GM19238 (cell line): ENCODE measurements at regions not wholly inside any gene's neighbourhood (a gene's known extent, or its start where the extent isn't known, plus 50 kb on each side); places are given as distances from the start of the nearest gene placed in this dataset.

Source experiments
- DNase-seq: peaks from one replicate; pipeline ENCODE4 v3.0.0; 2011; ENCODE audit warnings: low spot score; ENCODE audit not compliant: insufficient read length

DNA sequence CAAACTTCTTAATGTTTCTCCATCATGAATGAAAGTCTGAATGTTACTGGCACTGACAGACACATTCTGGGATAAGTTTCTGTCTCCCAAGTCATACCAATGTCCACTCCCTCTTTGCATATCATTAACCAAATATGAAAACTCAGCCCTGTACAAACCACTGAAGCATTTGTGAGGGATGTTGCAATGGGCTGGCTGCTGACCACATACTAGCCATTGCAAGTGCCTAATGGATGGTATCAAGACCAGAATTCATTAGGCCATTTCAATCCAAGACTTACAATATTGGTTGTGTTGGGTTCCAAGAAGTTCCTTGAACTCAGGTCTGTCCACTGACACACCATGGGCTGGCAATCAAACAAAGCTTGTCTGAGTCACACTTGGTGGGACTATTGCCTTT is 73.8 kb downstream of the CBLN2 start:
- DNase-seq, result no peak

DNA sequence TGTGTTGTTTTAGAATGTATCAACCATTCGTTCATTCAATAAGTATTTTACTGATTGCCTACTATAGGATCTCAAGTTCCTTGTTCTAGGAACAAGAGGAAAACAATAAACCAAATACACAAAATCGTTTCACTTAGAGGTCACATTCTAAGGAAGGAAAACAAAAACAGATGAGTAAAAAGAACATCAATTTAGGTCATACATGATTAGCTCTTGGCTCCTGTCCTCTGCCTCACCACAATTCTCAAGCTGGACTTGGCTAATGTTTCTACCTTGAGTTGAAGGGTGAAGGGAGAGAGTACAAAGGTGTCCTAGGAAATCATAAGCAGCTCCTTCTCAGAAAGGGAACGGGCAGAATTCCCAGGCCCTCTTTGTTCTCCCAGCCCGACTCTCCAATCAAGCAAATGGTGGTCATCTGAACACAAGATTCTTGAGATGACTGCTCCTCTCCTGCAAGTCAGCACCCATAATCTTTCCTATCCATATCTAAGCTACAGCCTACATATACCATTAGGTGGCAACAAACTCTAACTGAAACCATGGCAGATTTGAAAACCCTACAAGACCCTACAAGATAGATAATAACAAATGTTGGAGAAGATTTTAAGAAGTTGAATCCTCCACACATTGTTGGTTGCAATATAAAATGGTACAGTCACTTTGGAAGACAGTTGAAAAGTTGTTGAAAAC is 76.0 kb downstream of the CBLN2 start:
- no peak for DNase-seq

DNA sequence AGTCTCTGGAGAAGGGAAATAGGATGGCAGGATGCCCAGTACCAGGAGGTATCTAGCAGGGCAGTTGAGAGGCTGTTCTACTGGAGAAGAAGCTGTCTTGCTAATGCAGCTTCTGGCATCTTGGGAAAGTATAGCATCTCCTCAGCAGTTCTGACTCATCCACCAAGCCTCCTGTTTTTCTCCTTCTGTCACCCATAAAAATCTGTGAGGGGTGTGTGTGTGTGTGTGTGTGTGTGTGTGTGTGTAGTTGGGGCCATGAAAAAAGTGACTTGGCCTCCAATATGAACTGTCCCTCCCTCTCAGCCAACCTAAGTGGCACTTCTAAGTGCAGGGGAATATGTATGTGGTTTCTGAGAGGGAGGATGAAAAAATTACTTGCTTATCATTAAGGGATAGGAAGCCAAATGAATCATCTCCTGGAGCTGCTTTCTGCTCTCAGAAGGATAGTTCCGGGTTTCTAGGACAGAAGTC is 83.9 kb downstream of the CBLN2 start:
- DNase-seq, result no peak

DNA sequence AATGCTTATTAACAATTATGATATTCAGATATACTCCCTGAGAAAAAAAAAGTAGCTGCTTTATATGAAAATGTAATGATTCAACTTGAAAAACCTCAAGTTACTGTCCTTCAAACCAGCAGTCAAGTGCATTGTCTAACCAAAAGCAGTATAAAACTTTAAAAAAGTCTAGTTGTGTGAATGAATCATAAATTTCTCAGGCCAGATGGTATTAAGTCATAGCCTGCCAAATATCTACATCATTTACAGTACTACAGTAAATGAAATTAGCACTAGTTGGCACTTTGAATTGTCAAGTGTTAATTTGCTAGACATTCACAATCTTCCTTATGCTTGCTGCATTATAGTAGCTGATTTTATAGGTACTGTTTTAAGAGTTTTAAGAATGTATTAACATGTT is 85.9 kb downstream of the CBLN2 start:
- DNase-seq, result no peak

DNA sequence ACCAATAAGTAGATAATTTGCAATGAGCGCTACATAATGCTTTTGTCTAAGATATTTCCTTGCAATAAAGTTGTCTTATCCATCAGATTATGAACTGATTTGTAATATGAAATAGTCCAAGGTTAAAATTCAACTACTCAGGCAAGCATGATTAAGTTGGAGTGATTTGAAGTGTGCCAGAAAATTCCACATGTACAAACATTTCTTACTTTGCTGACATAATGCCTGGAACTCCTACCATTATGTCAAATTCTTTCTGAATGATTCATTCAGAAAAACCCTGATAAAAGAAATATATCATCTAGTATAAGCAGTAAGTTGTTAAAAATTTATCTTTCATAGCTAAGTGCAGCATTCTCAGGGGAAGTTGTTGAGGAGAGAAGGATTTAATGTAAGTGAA is 87.3 kb downstream of the CBLN2 start:
- DNase-seq, result no peak

DNA sequence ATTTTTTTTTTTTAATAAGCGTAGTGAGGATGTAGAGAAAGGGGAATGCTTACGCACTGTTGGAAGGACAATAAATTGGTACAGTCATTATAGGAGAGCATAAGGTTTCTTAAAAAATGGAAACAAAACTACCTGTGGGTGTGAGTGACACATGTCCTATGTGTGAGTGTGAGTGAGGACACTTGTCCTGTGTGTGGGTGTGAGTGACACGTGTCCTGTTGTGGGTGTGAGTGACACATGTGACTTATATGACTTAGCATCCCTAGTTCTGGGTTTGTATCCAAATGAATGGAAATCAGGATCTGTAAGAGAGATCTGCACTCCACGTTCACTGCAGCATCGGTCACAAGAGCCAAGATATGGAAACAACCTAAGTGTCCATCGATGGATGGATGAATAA is 91.8 kb downstream of the CBLN2 start:
- no peak for DNase-seq

DNA sequence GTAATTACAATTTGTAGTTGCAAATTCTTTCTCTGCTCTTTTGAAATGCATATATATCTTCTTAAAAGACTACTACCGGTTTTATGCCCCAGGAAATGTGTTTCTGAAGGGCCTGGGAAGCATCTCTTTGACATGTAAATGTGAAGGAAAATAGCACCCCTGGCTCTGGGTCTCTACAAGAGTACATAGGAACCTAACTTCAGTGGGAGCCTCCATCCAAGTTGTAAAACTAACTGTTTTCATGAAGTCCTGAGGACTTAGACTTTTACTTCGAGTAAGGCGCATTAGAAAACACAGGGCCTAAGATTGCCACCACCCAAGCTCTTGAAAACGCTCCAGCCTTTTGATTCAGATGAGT is 99.4 kb downstream of the CBLN2 start:
- no peak for DNase-seq

DNA sequence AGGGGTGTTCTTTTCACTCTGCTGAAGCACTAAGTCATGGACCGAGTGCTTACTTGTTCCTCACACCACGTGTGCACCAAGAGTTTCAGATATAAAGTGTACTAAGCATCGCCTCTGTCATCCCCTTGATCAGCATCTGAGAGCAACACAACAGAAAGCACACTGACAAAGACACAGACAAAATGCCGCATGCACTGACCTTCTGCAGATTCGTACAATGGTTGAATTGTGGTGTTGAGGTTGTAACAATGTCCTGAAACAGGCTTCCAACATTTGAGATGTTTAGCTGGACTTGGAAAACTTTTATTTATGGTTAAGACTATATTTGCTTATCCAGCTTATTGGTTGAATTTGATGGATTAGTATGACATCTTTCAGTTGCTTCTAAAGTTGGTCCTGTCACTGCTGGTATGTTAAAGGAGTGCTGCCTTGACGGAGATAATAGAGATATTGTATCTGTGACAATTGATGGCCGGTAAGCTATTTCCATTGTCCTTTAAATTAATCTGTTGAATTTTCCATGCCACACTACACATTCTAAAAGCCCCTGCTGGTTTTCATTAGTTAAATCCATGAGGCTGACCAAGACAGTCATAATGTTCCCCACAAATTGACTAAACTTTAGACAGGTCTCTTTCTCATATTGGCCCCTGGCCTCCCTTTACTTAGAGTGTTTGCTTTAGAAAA is 99.9 kb downstream of the CBLN2 start:
- DNase-seq, result no peak

DNA sequence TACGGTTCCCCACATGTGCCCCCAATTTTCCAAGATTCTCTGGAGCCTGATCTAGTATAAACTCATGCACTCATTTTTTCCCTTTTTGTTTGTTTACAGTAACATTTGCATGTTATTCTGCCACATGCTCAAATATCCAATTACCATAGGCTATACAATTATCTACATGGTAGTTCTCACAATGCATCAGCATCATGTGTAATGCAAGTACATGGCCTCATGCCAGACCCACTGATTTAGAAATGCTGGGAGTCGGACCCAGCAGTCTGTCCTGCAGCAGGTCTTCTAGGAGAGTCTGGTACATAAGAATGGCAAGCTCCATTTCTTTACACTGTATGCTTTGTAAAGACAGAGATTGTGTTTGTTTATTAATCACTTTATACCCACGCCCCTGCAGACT is 107.7 kb downstream of the CBLN2 start:
- DNase-seq, result no peak

DNA sequence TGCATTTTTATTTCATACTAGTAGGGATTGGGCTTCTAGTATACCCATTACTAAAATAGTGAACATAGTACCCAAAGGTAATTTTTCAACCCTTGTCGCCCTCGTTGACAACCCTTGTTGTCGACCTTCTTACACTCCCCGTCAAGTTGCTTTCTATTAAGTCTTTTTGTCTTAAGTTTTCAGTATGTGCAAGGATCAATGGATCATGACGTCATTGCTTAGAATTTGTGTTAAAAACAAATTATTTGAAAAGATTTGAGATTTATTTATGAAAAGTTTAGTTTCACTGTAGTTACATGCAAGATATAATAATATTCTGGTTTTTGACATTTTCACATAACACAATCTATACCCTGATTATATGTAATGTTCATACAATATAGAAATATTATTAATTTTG is 110.4 kb downstream of the CBLN2 start:
- DNase-seq, result no peak

DNA sequence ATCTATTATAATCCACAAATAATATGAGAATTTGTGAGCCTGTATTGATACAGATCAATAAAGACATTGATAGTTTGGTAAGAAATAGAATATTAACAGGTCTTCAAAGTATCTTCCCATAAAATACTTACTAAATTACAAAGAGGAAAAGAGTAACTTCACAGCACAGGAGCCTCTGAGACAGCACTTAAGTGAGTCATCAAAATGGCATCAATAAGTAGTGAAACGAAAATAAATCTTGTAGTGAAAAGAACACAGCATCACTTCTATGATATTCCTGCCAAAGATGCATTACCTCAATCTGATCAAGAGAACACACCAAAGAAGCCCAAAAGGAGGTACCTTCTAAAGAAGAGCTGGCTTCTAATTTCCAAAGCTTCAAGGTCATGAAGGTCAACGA is 116.4 kb downstream of the CBLN2 start:
- no peak for DNase-seq

DNA sequence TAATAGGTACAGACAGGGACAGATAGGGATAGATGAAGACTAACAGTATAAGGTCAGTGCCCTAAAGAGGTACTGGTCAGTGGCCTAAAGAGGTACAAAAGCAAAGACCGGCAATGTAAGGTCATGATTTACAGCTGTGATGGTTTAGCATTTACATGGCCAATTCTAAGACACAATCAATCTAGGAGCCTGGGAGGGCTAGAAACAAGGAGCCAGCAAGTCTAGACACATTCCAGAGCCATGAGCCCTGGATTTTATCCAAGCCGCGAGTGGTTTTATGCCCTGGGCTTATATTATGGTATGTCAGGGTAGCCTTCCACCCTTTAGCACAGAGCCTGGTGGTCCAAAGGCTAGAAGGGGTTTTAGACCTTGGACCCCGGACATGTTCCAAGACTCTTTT is 124.2 kb downstream of the CBLN2 start:
- DNase-seq, result no peak

DNA sequence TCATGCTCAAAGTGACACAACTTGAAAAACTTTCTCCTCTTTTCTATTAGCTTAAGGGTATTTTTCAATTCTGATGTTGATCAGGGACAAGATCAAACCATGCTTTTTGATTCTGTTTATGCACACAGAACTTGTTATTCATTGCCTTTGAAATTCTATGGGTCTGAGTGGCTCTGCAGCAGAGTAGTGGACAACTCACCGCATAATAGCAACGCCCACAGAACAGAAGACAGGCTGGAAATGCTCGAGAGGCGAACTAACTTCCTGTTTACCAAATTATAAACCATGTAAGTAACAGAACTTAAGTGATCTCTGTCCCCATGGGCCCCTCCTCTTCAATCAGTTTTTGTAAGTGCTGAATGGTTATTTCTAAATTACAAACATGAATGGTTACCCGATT is 131.2 kb downstream of the CBLN2 start:
- no peak for DNase-seq

DNA sequence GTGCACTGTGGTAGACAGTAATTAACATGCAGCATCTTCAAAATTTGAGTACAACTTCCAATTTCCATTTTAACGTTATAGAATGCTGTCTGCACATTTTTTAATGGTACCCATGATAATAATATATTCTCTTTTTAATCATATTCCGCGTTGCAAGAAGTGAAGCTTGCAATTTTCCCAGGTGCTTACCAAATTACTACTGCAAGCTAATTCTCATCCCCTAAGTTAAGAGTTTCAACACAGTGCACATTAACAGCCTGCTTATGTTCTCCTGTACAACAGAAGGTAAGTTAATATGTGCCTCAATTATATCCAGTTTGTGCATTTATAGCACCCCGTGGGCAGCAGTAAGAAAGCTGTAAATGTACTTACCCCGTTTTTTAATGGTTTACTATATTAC is 132.9 kb downstream of the CBLN2 start:
- DNase-seq, result no peak

DNA sequence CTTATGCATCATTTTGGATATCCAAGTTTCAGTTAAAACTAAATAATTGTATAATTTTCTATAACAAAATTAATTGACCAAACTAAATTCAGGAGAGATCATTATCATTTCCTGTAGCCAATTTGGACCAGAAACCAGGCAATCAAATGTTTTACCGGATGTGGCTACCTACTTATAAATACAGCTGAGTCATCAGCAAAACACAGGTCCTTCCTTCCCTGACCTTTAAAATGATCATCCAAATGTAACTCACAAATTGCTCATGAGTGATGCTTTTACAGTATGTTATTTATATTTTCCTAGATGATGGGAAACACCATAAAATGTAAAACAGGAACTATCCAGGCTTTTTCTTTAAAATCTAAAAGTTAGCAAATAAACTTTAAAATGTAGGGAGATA is 133.7 kb downstream of the CBLN2 start:
- DNase-seq, result no peak

DNA sequence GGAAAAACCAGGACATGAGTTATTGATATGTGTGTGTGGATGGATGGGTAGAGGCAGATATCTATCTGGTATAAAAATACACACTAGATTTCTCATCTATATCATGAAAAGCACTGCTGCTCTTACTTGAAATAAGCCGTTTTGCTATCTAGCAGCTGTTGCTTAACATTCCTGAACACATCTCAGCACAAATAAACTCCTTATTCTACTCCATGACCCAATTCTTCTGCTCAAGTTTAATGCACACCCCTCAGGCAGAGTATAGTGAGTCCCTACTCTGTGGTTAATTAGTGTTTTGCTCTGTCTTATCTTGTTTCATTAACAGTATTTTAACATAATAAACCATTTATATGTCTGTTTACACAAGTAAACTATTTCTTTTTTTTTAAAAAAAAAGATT is 134.2 kb downstream of the CBLN2 start:
- no peak for DNase-seq

DNA sequence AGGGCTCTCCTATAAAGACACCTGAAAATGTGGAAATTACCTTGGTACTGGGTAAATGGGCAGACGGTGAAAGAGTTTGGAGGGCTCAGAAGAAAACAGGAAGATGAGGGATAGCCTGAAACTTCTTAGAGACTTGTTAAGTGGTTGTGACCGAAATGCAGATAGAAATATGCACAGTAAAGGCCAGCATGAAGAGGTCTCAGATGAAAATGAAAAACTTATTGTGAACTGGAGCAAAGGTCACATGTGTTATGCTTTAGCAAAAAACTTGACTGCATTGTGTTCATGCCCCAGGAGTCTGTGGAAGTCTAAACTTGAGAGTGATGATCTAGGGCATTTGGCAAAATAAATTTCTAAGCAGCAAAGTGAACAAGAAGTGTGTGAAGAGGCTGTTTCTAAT is 137.1 kb downstream of the CBLN2 start:
- DNase-seq, result no peak

DNA sequence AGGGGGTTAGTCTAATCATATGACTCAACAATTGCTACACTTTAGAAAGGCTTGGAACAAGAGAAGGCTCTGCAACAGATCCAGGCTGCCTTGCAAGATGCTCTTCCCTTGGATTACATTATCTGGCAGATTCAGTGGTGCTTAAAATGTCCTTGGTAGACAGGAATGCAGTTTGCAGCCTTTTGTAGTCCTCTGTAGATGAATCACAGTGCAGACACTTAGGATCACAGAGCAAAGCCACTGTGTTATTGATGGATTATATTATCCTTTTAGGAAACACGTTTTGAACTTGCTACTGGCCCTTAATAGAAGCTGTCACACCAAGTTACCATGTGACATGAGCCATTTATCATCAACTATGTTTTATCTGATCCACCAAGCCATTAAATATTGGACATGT is 152.2 kb downstream of the CBLN2 start:
- no peak for DNase-seq

DNA sequence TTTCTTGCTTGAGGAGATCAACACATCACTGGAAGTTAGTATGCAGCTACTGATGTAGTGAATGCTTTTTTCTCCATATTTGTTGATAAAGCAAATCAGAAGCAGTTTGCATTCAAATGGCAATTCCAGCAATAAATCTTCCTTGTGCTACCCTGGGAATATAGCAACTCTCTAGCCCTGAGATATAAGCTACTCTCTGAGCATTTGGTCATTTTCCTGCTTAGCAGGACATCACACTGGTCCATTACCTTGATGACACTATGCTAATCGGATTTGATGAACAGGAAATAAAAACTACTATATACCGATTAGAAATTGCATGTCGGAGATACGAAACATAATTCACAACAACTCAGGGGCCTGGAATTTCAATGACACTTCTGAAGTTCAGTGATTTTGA is 152.7 kb downstream of the CBLN2 start:
- no peak for DNase-seq

DNA sequence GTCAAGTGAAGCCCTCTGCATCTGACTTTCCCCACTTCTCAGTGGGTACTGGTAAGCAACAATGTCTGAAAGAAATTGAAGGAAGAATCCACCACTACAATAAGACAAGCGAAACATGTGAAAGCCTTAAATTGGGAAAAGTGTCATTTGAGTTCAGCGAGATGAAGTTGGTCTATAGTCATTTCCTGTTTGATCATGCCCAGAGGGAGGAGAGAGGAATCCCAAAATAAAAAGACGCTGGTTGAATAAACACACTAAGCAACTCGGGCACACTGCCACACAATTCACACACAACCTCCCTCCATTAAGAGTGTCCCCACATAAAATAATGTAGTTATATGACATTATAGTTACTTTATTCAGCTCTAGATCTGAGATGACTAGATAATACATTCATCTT is 166.1 kb downstream of the CBLN2 start:
- DNase-seq, result no peak

DNA sequence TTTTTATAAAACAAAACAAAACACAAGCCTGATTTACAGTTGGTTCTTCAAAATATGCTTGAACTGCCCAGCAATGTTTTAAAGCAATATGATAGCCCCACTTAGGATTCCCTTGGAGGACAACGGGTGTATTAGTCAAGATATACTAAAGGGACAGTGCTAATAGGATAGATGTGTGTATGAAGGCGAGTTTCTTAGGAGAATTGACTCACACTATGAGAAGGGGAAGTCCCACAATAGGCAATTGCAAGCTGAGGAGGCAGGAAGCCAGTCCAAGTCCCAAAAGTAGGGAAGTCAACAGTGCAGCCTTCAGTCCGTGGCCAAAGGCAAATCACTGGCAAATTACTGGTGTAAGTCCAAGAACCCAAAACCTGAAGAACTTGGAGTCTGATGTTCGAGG is 167.9 kb downstream of the CBLN2 start:
- DNase-seq, result no peak

DNA sequence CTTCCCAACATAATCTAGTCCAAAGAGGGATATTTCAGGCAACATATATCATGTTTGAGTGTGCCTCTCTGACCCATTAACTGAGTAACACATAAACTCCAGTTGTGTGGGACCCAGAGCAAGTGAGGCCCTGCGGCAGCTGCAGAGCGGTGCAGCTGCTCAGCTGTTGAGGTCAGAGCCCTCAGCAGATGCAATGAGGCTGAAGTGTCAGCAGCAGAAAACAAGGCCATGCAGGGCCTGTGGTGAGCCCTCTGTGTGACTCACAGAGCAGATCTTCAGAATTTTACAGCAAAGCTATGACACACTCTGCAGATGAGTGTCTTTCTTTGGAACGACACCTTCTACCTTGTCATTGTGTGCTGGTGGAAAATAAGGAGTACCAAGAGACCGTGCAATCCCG is 168.5 kb downstream of the CBLN2 start:
- no peak for DNase-seq

DNA sequence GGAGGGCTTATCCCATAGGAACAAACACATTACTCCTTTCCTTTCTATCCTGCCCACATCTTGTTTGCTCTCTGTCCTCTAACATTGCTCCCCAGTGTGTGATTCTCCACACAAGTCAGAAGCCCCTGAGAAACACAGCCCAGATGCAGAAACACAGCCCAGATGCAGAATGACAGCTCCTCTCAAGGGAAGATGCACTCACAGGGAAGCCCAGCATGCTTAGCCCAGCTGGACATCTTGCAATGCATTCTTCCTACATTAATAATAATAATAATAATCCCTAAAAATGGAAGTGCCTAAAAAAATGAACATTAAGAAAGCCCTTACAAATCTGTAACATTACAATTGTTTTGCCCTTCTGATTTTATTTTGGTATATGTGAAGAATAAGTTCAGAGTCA is 172.1 kb downstream of the CBLN2 start:
- DNase-seq, result no peak

DNA sequence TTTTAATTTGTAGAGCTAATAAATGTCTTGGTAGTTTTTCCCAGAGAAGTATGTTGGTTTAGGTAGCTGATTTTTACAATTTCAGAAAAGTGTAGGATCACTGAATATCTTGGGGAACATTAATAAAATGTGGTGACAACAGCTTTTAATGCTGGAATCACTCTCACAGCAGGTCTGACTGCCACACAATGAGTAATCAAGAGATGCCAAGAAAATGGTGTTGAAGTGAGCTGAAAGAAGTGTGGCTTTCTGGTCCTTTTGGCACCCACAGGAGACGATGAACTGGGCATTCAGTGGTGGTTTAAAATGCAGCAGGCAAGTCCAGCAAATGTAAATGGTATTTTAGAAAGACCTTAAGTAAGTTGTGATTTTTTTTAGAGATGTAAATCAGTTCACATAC is 175.8 kb downstream of the CBLN2 start:
- no peak for DNase-seq
